GM10266 (cell line): ENCODE measurements at regions not wholly inside any gene's neighbourhood (a gene's known extent, or its start where the extent isn't known, plus 50 kb on each side); places are given as distances from the start of the nearest gene placed in this dataset.

Experiments
- DNase-seq: peaks from one replicate; pipeline ENCODE4 v3.0.0; 2012; ENCODE audit errors: extremely low spot score
- TF ChIP-seq, protein P1 (sequence below): IDR thresholded peaks from 2 replicates; pipeline ENCODE4 v1.5.1; 2012; ENCODE audit warnings: mild to moderate bottlenecking, low read depth; ENCODE audit not compliant: control insufficient read depth, insufficient read depth; ENCODE audit errors: missing control alignments

DNA sequence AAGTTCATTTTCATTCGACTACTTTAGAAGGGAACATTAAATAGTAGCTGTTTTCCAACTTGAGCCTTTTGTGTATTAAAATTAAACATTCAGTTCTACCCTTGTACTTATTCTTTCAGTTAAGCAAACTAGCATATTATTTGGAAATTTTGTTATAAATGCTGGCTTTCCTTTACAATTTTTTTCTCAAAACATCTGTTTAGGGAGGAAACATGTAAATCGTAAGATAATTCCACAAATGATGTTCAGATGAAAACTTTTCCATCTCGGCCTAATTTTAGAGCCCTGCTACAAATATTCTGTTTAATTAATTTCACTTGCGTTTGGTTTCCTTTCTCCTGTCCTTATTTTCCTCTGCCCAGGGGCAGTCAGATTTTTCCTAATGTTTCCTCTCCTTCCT is 476.2 kb upstream of the RGMA start:
- TF ChIP-seq, protein P1, sequence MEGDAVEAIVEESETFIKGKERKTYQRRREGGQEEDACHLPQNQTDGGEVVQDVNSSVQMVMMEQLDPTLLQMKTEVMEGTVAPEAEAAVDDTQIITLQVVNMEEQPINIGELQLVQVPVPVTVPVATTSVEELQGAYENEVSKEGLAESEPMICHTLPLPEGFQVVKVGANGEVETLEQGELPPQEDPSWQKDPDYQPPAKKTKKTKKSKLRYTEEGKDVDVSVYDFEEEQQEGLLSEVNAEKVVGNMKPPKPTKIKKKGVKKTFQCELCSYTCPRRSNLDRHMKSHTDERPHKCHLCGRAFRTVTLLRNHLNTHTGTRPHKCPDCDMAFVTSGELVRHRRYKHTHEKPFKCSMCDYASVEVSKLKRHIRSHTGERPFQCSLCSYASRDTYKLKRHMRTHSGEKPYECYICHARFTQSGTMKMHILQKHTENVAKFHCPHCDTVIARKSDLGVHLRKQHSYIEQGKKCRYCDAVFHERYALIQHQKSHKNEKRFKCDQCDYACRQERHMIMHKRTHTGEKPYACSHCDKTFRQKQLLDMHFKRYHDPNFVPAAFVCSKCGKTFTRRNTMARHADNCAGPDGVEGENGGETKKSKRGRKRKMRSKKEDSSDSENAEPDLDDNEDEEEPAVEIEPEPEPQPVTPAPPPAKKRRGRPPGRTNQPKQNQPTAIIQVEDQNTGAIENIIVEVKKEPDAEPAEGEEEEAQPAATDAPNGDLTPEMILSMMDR: no peak
- no peak for DNase-seq

DNA sequence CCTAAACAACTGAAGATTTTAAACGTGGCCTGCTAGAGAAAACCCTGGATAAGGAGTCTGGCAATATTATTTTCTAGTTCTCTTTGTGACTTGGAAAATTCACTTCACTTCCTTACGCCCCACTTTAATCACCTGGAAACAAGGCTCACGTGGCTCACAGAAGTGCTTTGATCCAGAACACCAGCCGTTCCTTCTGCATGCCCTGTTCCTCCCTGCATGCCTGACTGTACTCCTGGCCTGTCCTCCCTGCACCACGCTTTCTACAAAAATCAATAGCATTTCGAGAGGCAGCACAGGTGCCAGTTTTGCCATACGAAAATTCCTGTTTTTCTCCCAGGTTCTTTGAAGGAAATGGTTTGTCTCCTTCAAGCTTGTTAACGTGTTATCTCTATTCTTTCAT is 474.2 kb upstream of the RGMA start:
- TF ChIP-seq, protein P1: no peak
- no peak for DNase-seq

DNA sequence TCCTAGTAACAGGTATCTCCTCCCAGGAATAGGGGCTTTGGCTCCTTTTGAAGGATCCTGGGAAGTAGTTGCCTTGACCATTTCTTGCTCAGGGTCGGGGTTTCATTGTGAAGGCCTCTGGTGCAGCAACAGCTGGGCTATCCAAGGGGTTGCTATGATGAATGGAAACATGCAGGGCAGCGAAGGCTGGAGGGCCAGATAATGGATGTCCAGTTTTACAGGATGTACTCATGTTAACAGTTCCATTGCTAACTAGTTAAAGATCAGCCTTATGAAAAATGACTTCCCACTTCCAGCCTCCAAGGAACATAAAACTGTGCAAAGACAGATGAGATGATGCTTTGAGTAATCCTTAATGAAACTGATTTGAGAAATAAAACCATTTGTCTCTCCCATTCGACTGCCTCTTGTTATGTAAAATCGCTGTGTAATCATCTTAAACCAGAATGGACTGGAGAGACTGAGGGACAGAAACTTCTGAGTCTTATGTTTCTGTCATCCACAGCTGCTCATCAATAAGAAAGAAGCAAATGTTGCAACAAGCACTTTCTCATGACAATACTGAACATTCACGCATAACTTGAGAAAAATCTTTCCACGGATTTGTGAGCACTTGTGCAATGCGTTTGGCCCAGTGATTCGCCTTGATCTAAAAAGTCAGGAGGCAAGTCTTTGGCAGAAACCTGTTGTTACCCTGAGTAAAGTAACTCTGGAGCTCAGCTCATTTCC is 473.5 kb upstream of the RGMA start:
- no peak for DNase-seq
- TF ChIP-seq, protein P1: no peak

DNA sequence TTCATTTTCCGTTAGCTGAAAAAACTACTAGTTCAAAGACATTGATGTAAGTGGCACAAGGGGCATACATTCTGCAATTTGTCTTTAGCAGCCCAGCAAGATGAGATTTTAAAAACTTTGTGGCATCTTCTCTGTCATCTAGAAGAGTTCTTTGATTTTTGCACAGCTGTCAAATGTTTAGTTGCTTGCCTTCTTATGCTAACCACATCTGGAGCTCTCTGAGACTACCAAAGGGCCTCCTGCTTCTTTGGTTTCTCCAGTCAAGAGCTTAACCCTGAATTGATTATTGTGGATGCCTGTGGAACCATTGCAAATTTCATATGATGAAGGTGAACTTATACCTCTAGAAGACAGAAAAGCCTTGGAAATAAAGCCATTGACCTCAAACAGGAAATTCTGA is 468.7 kb upstream of the RGMA start:
- no peak for DNase-seq
- TF ChIP-seq, protein P1: no peak

DNA sequence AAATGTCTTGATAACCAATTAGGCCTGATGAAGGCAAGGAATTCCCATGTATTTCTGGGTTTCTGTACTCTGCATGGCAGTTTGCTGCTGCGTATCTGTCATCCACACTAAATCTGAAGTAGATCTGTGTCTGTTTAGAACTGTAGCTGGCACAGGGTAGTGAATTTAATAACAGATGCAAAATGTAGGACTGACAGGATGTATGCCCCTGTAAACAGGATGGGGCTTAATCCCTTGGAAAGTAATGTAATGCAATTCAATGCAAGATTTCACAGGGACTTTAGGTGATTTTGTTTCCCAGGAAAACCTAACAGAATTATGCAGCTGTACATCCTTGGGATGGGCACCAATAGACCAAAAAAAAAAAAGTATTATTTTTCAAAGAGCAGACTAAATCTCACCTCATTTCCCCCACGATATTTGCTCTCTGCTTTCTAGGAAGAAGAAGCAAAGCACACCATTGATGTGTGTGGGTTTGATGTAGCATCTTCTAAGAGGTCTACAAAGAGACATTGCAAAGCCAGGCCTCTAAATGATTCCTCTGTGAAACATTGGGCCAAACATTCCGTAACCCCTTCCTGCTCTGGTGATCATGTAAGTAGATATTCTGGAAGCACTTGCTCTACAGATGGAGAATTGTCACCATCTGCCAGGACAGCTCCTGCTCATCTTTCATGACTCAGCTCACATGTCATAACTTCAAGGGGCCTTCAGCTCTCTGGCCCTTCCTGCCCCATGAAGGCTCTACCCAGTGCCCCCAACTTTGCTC is 464.3 kb upstream of the RGMA start:
- DNase-seq: no peak
- TF ChIP-seq, protein P1: no peak

DNA sequence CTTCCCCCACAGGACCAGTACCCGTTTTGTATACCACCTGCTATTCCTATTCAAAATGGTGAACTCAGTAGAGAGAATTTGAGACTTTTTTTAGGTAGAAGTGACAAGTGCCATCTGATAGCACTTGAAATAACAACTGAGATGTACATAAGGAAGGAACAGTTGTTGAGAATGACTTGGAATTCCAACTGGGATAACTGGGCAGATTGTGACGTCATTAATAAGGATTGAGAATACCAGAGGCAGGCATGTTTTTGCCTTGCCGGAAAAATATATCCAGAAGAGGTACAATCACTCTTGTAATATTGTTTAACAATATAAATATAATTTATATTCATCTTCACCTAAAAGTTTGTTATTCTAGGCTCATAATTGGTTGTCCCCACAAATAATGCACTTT is 454.1 kb upstream of the RGMA start:
- no peak for DNase-seq
- TF ChIP-seq, protein P1: no peak
